HepG2 (cell line): ENCODE measurements at regions not wholly inside any gene's neighbourhood (a gene's known extent, or its start where the extent isn't known, plus 50 kb on each side); places are given as distances from the start of the nearest gene placed in this dataset.

Experiments used
- BORCS8-MEF2B ChIP-seq: sonication (generic); formaldehyde crosslinking; IDR thresholded peaks from 2 replicates; pipeline ENCODE4 v1.8.0; 2022; ENCODE audit warnings: mild to moderate bottlenecking, missing genetic modification reagents
- BRCA1 ChIP-seq: sonication (generic); formaldehyde crosslinking; IDR thresholded peaks from 2 replicates; pipeline ENCODE4 v1.4.0; 2020; ENCODE audit warnings: missing genetic modification reagents
- EEA1 ChIP-seq: sonication (generic); formaldehyde crosslinking; IDR thresholded peaks from 2 replicates; pipeline ENCODE4 v1.5.1; 2020; ENCODE audit warnings: mild to moderate bottlenecking, missing genetic modification reagents, borderline replicate concordance
- FLYWCH1 ChIP-seq: sonication (generic); formaldehyde crosslinking; IDR thresholded peaks from 2 replicates; pipeline ENCODE4 v1.8.1; 2023; ENCODE audit warnings: mild to moderate bottlenecking, missing genetic modification reagents
- KLF9 ChIP-seq: IDR thresholded peaks from 2 replicates; pipeline ENCODE4 v1.6.1; 2016; ENCODE audit warnings: low read depth
- MAZ ChIP-seq, 2 experiments: sonication (generic) in 1 of 2; formaldehyde crosslinking in 1 of 2; IDR thresholded peaks; 2 replicates each; pipeline versions ENCODE4 v1.5.0 to v1.6.1; 2012 to 2020; ENCODE audit warnings: low read depth in 2 of 2, mild to moderate bottlenecking in 2 of 2, borderline replicate concordance in 1 of 2, improper control_type of control experiment in 1 of 2, low read length in 1 of 2, missing genetic modification reagents in 1 of 2, moderate library complexity in 1 of 2
- MEF2D ChIP-seq: sonication (generic); formaldehyde crosslinking; IDR thresholded peaks from 2 replicates; pipeline ENCODE4 v1.5.1; 2020; ENCODE audit warnings: mild to moderate bottlenecking, missing genetic modification reagents
- MYC ChIP-seq: sonication (generic); formaldehyde crosslinking; IDR thresholded peaks from 2 replicates; pipeline ENCODE4 v1.9.0; 2021; ENCODE audit warnings: missing genetic modification reagents, borderline replicate concordance
- NFKB2 ChIP-seq: sonication (generic); formaldehyde crosslinking; IDR thresholded peaks from 2 replicates; pipeline ENCODE4 v1.4.0; 2020; ENCODE audit warnings: missing genetic modification reagents, borderline replicate concordance
- PAWR ChIP-seq: sonication (generic); formaldehyde crosslinking; IDR thresholded peaks from 2 replicates; pipeline ENCODE4 v1.4.0; 2020; ENCODE audit warnings: missing genetic modification reagents, mild to moderate bottlenecking, borderline replicate concordance
- PITX1 ChIP-seq: sonication (generic); formaldehyde crosslinking; IDR thresholded peaks from 2 replicates; pipeline ENCODE4 v1.5.1; 2020; ENCODE audit warnings: mild to moderate bottlenecking, missing genetic modification reagents
- RCOR2 ChIP-seq: IDR thresholded peaks from 2 replicates; pipeline ENCODE4 v1.6.1; 2016; ENCODE audit warnings: missing biosample characterization, missing genetic modification reagents
- SNAPC4 ChIP-seq: sonication (generic); formaldehyde crosslinking; IDR thresholded peaks from 2 replicates; pipeline ENCODE4 v1.4.0; 2020; ENCODE audit warnings: mild to moderate bottlenecking, missing genetic modification reagents
- TFAP4 ChIP-seq: sonication (generic); IDR thresholded peaks from 2 replicates; pipeline ENCODE4 v1.6.1; 2016; ENCODE audit warnings: low read depth, borderline replicate concordance
- USF2 ChIP-seq, 2 experiments: sonication (generic) in 1 of 2; formaldehyde crosslinking in 1 of 2; IDR thresholded peaks; 2 replicates each; pipeline versions ENCODE4 v1.5.1 to v1.6.1; 2011 to 2020; ENCODE audit warnings: borderline replicate concordance in 1 of 2, low read depth in 1 of 2, low read length in 1 of 2, mild to moderate bottlenecking in 1 of 2, missing genetic modification reagents in 1 of 2, moderate library complexity in 1 of 2
- ZNF12 ChIP-seq: sonication (generic); formaldehyde crosslinking; IDR thresholded peaks from 2 replicates; pipeline ENCODE4 v1.5.0; 2020; ENCODE audit warnings: missing genetic modification reagents
- ZNF33B ChIP-seq: sonication (generic); formaldehyde crosslinking; IDR thresholded peaks from 2 replicates; pipeline ENCODE4 v1.5.1; 2020; ENCODE audit warnings: mild to moderate bottlenecking, missing genetic modification reagents
- TF ChIP-seq, protein P1 (sequence below): sonication (generic); formaldehyde crosslinking; conservative IDR thresholded peaks from 2 replicates; pipeline ENCODE4 v1.8.1; 2023; ENCODE audit warnings: missing genetic modification reagents

GRCh38 chr12:124481257-124481750, 86.1 kb downstream of the NCOR2 start (continued):
- 0 out of 2 replicates have a peak, but pooled peaks have one; percentile 44 for TF ChIP-seq BORCS8-MEF2B (CRISPR knock-in tag)
- 0 out of 2 replicates have a peak, but pooled peaks have one; percentile 25 for TF ChIP-seq RCOR2
- TF ChIP-seq MEF2D (CRISPR knock-in tag): no peak
- TF ChIP-seq ZNF12: peak; percentile 36; the same call in 1 of the 2 replicates
- TF ChIP-seq NFKB2 (CRISPR knock-in tag): 0 out of 2 replicates have a peak, but pooled peaks have one; percentile 52
- TF ChIP-seq FLYWCH1 (CRISPR knock-in tag): no peak
- peak; percentile 77; the same call in 1 of the 2 replicates for TF ChIP-seq MYC (CRISPR knock-in tag)
- no peak for TF ChIP-seq EEA1 (CRISPR knock-in tag)
- TF ChIP-seq ZNF33B (CRISPR knock-in tag): no peak
- no peak for TF ChIP-seq PAWR
- no peak for TF ChIP-seq BRCA1 (CRISPR knock-in tag)
- no peak for TF ChIP-seq KLF9 (CRISPR knock-in tag)
- no peak for TF ChIP-seq USF2 (IDR thresholded peaks at IDR 0.05; ENCODE audit: low read depth, low read length)
- no peak for TF ChIP-seq USF2 (CRISPR knock-in tag; IDR thresholded peaks at IDR 0.05; ENCODE audit: borderline replicate concordance)
- TF ChIP-seq SNAPC4 (CRISPR knock-in tag): no peak
- no peak for TF ChIP-seq MAZ (IDR thresholded peaks at IDR 0.05; ENCODE audit: borderline replicate concordance, low read depth, low read length)
- TF ChIP-seq MAZ (CRISPR knock-in tag; IDR thresholded peaks at IDR 0.05; ENCODE audit: low read depth): no peak
- TF ChIP-seq, protein P1, sequence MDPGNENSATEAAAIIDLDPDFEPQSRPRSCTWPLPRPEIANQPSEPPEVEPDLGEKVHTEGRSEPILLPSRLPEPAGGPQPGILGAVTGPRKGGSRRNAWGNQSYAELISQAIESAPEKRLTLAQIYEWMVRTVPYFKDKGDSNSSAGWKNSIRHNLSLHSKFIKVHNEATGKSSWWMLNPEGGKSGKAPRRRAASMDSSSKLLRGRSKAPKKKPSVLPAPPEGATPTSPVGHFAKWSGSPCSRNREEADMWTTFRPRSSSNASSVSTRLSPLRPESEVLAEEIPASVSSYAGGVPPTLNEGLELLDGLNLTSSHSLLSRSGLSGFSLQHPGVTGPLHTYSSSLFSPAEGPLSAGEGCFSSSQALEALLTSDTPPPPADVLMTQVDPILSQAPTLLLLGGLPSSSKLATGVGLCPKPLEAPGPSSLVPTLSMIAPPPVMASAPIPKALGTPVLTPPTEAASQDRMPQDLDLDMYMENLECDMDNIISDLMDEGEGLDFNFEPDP (CRISPR knock-in tag): no peak
- TF ChIP-seq PITX1 (CRISPR knock-in tag): 0 out of 2 replicates have a peak, but pooled peaks have one; percentile 2
- TF ChIP-seq TFAP4: peak; percentile 96; the same call in 1 of the 2 replicates
